HG03039 (cell line): ENCODE measurements at regions not wholly inside any gene's neighbourhood (a gene's known extent, or its start where the extent isn't known, plus 50 kb on each side); places are given as distances from the start of the nearest gene placed in this dataset.
"Not testable (repeated sequence)": the region's sequence is repeated elsewhere in the genome, so short reads cannot be mapped to it uniquely, and the experiment has no call there.

Source experiments
- ATAC-seq: cut with Tn5 transposase; IDR thresholded peaks from one replicate; pipeline ENCODE4 v1.9.1; 2021; ENCODE audit warnings: mild to moderate bottlenecking, moderate library complexity; ENCODE audit not compliant: unreplicated experiment

DNA sequence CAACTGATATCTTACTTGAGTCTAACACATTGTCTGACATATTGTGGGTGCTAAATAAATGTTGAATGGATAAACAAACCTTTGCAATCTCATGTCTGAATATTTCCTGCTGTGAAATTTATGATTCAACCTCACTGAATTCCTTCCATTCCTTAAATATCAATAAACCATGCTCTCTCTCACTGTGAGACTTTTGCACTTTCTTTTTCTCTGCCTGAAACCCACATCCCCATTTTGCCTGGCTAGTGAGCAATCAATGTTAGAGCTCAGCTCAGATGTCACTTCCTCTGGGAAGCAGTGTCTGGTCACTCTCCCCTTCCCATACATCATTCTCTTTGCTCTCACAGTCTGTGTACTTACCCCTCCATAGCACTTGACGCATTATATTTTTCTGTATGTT lies 383.7 kb upstream of the TRPC7 start:
- no peak for ATAC-seq

DNA sequence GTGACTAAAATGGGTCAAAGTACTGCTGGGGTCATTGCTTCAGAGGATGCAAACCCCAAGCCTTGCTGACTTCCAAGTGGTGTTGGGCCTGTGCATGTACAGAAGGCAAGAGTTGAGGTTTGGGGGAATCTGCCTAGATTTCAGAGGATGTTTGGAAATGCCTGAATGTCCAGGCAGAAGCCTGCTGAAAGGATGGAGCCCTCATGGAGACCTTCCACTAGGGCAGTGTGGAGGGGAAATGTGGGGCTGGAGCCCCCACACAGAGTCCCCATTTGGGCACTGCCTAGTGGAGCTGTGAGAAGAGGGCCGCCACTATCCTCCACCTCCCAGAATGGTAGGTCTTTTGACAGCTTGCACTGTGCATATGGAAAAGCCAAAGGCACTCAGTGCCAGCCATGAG lies 377.7 kb upstream of the TRPC7 start:
- ATAC-seq = no peak

DNA sequence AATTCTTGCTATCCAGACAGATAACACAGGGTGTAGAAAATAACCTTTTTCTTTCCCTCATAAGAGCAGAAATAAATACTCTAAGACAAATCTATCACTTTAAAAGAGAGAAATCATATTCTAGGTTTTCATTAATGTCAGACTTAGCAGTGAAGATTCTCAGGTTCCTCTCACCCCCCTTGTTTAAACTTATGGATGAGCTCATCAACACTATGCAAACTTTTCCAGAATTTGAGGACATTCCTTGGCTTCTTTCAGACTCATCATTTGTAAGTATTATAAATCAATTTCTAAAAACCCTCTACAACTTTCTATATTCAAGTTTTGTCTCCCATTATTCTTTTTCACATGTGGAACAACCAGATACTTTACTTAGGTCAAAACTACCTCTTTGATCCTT lies 374.9 kb upstream of the TRPC7 start:
- no peak for ATAC-seq

DNA sequence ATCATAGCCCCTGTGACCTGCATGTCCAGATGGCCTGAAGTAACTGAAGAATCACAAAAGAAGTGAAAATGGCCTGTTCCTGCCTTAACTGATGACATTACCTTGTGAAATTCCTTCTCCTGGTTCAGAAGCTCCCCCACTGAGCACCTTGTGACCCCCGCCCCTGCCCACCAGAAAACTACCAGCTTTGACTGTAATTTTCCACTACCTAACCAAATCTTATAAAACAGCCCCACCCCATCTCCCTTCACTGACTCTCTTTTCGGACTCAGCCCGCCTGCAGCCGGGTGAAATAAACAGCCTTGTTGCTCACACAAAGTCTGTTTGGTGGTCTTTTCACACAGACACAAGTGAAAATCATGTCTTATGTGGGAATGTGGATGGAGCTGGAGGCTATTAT lies 373.9 kb upstream of the TRPC7 start:
- ATAC-seq = not testable (repeated sequence)

DNA sequence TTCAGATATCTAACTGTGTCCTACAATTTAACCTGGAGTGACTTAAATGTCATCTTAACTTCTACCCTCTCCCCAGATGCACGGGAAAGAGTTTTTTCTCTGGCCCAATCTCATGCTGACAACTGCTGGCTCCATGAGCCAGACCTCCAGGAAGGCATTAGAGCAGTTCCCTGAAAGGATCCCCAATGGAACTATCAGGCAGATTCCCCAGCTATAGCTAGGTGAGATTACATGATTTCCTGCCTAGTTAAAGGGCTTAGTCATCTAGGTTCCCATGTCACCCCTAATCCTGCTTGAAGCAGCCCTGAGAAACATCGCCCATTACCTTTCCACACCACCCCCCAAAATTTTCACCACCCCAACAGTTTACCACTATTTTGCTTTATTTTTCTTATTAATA lies 373.5 kb upstream of the TRPC7 start:
- no peak for ATAC-seq

DNA sequence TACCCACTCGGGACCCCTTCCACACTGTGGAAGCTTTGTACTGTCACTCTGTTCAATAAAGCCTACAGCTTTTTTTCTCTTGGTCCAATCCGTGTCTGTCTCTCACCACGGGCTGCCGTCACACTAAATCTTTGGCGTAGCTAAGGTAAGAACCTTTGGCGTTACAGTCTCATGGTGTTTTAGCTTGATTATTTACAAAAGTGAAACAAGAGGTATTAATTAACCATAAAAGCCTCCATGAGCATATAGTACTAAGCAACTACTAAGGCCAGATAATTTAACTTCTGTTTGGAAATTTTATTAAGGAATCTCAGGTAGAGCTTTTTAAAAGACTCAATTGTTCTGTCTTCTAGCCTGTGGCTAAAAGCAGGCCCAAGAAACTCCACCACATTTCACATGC lies 370.7 kb upstream of the TRPC7 start:
- no peak for ATAC-seq

DNA sequence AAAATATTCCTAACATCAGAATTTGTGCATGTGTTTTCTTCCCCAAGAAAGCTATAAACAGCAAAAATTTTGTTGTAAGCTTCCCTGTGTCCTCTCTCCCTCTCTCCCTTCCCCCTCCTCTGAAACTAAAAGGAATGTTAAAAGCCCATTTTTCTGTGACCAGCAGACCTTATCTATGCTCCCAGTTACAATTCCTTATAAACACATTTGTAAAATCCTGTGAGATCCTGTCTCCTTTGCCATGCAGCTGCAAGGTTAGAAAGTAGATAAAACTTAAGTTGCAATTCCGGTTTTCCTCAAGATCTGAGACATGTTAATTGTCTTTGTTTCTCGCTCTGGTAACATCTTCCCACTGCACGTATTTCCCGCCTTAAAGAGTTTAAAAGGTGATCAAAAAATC lies 370.3 kb upstream of the TRPC7 start:
- ATAC-seq = not testable (repeated sequence)

DNA sequence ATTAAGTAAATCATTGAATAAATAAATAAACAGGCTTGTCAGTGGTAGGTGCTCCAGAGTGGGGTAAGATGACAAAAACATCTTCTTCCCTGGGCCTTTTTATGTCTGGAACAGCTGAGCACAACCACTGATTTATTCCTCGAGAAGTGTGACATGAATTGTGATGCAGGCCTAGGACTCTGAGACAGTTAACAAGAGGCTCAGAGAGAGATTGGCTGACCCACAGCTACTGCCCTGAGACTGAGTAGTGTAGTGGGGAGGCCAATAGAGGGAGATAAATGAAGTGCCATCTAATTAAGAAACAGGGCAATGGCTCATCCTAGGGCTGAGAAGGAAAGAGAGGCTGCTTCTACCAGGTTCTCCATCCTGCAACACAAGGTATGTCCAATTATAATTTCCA lies 369.3 kb upstream of the TRPC7 start:
- ATAC-seq = no peak

DNA sequence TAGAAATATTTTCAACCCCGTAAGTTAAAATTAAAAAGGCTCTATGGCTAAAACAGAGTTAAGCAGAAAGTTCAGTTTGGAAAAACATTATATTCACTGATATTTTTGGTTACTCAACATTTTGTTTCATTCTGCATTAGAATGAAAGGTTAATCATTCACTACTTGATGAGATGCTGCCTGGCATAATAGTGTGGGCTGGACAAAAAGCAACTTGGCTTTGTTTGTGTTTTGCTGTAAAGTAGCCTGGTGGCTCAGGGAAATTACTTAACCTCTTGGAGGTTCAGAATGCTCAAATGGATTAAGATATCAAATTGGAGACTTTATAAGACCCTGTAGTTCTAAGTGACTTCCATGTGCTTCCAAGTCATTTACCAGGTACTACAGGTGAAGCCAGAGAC lies 367.4 kb upstream of the TRPC7 start:
- no peak for ATAC-seq

DNA sequence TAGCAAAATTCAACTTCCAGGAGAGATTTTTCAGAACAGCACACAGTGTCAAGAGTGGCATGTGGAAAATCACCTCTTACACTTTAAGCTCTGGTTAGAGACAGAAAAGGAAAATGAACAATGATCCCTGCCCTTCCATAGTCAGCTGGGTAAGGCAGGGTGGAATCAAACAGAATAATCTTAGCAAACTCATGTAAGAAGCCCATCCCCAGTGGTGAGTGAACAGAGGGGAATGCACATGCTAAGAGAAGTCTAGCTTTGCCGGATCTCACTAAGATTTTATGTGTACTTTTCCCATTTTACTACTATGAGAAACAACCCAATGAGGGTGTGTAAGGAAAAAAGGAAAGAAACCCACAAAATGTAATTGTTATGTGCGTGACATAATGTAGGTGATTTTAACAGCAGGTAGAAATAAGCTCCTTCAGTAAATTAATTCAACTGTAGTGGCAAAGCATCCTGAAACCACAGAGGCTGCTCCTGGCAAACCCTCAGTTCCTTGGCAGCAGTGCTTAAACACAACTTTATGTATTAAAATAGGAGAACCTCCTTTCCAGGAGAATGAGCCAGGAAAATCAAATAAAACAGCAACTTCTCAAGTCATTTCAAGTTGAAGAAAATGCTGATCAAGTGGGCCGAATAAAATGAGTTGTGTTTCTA lies 366.0 kb upstream of the TRPC7 start:
- no peak for ATAC-seq

DNA sequence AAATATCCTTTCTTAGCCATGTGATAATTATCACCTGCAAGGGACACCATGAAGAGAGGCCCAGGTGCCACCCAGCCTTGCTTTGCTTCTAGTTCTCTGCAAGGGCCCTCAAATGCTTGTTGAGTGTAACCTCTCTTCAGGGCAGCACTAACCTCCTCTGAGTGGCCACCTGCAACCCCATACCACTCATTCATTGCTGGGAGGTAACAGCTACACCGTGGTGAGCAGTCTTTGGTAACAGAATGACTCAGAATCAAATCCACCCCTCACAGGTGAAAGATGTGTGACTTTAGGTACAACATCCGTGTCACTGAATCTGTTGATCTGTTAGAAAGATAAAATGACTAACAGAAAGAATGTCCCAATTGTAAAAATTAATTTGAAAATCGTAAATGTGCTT lies 365.1 kb upstream of the TRPC7 start:
- ATAC-seq = no peak

DNA sequence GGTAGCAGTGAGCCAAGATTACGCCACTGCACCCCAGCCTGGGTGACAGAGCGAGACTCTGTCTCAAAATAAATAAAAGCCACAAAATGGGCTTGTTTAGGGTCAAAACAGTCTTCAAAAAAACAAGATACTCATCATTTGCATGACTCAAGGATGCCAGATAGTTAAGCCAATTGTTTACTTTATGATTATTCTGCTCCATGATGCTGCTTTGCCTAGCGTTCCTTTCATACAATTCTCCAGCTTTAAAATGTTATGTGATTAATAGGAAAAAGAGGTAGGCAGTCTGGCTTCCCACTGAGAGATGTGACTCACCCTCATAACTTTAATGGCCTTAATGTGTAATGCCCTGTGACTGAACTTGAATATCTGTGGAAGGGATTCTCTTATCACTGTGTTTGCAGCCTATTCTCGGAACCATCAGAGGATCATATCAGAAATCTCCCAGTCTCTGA lies 364.6 kb upstream of the TRPC7 start:
- ATAC-seq = no peak

DNA sequence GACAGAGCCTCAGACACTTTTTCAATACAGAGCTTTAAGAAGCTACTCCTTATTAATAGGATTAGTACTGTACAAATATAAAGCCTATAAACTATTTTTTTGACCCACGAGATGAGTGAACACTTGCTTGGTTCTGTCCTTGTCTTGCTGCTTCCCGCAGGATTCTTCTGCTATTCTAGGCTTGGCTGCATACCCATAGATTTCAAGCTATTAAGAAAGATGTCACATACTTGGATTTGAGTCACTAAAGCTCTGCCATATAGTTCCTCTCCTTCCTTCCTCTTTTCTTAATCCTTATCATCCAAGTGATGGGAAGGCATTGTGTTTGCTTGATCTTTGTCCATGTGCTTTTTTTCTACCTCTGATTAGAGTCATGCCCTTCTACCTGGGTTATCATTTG lies 361.2 kb upstream of the TRPC7 start:
- no peak for ATAC-seq

DNA sequence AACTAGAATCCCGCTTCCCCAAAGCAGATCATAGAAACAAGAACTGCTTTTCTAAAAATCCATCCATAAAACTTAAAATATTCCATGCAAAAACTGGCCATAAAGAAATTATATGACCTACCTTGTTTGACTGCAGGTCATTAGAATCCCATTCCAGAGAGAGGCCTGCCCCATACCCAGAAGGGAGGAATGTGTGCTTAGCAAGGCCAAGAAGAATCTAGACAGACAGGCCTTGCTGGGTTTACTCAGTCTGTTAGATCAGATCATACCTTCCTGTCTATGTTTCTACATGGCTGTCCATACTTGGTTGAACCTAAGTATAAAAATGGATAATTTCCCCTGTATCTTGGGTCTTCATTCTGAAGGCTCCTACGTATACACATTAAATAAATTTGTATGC lies 358.8 kb upstream of the TRPC7 start:
- ATAC-seq = no peak

DNA sequence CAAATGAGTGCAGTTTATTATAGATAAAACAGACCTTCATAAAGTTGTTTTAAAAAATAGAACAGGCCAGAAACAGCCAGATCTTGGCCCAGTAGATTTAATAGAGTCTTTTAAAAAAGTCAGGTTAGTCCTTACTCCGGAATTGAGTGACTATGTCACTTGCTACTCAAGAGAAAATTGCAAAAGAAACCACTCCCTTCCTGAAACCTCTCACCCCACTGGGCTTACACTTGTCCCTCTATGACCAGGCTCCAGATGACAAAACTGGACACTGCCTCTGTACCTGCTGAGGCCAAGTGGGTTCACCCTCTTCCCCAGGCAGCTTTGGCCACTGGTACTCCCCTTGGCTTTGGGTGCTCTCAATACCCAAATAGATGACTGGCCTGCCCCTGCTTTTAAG lies 357.2 kb upstream of the TRPC7 start:
- no peak for ATAC-seq

DNA sequence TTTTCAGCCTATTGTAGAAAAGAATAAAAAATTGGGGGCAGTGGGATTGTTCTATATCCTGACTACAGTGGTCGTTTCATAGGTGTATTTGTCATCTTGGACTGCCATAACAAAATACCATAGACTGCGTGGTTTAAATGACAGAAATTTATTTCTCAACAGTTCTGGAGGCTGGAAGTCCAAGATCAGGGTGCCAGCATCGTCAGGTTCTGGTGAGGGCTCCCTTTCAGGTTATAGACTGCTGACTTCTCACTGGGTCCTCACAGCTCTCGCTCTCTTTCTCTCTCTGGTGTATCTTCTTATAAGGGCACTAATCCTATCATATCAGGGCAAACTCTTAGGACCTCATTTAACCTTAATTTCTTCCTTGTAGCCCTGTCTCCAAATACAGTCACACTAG lies 356.7 kb upstream of the TRPC7 start:
- no peak for ATAC-seq

DNA sequence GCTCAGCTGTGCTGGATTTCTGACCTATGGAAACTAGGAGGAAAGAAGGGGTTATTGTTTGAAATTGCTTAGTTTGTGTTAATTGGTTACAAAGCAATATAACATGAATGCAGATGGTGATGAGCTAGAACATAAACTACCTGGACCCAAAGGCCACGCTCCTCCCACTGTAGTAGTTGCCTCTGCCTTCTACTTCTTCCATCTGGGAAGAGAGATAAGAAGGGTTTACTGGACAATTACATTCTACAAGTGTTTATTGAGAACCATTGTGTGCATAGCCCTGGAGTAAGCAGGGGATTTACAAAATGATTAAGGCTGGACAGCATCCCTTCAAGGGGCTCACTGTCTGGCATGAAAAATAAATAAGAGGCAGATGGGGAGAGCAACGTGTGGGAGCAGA lies 355.3 kb upstream of the TRPC7 start:
- ATAC-seq = no peak

DNA sequence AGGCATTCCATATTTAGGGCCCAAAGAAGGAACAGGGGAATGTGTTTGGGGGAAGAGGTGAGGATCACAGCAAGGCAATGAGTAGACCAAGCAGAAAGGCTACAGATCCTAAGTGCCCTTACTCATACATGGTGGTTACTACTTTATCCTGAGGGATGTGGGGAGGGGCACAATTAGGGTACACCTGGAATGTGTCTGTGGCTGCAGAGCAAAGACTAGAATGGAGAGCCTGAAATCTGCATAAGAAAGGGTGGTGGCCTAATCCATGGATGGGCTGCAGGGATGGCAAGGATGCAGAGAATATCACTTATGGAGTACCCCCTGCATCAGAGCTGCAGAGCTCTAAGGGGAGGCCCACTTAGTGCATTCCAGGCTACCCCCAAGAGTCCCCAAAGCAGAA lies 352.6 kb upstream of the TRPC7 start:
- no peak for ATAC-seq

DNA sequence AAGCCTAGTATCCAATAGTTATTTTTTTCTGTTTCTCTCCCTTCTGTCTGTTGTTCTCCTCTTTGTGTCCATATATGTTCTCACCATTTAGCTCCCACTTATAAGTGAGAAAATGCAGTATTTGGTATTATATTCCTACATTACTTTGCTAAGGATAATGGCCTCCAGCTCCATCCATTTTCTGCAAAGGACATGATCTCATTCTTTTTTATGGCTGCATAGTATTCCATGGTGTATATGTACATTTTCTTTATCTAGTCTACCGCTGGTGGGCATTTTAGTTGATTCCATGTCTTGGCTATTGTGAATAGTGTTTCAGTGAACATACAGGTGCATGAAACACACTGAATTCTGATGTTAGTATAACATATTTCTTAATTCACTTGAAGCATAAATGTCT lies 348.9 kb upstream of the TRPC7 start:
- ATAC-seq = no peak

DNA sequence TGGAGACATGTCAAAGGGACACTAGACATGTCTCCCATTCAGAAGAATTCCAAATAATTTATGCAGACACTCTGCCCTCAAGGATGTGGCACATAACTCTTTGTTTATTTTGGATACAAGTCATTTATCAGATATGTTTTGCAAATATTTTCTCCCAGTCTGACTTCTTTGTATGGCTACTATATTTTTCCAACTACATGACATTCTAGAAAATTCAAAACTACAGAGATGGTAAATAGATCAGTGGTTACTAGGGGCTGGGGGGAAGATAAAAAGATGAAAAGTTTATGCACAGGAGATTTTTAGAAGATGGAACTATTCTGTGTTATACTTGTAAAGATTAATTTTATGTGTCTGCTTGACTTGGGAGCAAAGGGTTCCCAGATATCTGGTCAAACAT lies 347.3 kb upstream of the TRPC7 start:
- ATAC-seq = no peak

DNA sequence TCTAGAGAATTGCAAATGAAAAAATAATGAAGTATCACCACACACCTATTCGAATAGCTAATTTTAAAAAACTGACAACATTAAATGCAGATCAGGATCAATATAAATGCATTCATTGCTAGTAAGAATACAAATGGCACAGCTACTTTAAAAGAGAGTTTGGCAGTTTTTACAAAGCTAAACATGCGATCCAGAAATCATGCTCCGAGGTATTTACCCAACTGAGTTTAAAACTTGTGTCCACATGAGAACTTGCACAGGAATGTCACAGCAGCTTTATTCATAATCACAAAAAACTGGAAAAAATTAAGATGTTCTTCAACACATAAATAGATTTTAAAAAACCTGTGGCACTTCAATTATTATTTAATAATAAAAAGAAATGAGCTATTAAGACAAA lies 345.5 kb upstream of the TRPC7 start:
- no peak for ATAC-seq

DNA sequence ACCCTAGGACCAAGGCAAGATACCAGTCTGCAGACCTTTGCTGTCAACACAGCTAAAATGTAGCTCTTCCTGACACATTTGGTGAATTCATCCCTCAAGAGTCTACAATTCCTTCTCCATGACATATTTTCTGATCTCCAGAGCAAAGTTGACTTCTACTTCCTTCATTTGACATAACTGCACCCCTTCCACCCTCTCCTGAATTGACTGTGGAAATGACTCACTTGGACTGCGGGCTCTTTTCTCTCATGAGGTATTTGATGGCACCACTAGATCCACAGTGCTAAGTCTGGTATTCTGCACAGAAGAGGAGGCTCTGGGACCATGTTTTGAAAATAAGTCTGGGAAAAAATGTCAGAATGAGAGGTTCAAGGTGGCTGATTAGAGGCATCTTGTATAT lies 338.4 kb upstream of the TRPC7 start:
- ATAC-seq = no peak

DNA sequence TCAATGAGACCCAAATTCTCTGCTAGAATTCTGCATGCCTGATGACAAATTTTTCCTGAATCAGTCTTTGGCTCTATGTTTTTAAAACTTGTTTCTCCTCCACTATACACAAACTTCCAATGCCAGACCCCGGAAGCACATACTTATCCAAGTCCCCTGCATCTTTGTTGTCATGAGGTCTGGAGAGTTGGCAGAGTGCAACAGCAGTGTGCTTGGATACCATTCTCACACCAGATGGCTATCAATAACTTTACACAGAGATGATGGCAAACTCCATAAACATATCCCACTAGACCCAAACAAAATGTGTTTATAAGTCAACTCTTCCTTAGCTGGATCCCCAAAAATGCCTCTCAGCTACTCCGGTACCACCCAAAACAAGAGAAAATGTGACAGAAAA lies 337.7 kb upstream of the TRPC7 start:
- no peak for ATAC-seq

DNA sequence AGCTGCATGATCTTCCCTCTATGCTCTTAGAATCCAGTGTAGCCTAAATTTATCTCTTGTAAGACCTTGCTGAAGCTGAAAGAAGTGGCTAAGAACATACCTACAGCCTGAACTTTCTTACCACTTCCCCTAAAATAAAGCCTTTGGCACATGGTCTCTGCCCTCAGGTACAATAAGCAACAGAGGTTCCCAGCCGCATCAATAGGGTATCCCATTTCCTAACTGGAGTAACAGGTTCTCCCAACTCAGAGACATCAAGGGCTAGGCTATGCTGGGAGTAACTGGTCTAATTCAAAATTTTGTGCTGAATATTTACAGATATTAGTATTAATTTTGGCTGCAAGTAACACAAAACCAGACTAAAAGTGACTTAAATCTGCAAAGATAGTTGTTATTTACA lies 335.8 kb upstream of the TRPC7 start:
- no peak for ATAC-seq
